NT2/D1 (cell line): ENCODE measurements at regions not wholly inside any gene's neighbourhood (a gene's known extent, or its start where the extent isn't known, plus 50 kb on each side); places are given as distances from the start of the nearest gene placed in this dataset.

Source experiments
- SUZ12 ChIP-seq: IDR thresholded peaks from 2 replicates; pipeline ENCODE4 v1.6.1; 2011; ENCODE audit not compliant: insufficient read length, insufficient read depth; ENCODE audit errors: extremely low read depth
- YY1 ChIP-seq: IDR thresholded peaks from 2 replicates; pipeline ENCODE4 v1.6.1; 2011; ENCODE audit not compliant: insufficient read length, insufficient read depth

DNA sequence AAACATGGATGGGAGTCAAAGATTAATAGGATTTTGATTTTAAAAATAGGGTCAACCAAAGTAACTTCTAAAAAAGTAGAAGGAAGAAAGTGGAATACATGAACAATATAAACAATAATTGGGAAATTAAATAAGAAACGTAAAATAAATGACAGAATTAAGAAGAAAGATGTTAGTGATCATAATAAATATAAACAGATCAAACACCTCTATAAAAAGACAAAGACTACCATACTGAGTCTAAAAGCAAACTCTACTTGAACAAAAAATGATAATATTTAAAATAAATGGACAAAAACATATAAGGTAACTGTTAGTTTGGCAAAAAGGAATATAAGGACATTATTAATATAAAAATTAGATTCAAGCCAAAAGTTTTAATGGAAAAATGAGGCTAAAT, 57.7 kb upstream of the ZNF618 start:
- TF ChIP-seq SUZ12 (no peak), YY1 (no peak)
